HEK293 (cell line): ENCODE measurements at regions not wholly inside any gene's neighbourhood (a gene's known extent, or its start where the extent isn't known, plus 50 kb on each side); places are given as distances from the start of the nearest gene placed in this dataset.

Experiments used
- CTCF ChIA-PET: fragments of 350-600 bp; formaldehyde crosslinking; extraction: SDS; loops from one replicate; lab custom pipeline; 2021; ENCODE audit warnings: antibody characterized with exemption; lab: Yijun Ruan, JAX
- POLR2A ChIA-PET: fragments of 300-600 bp; formaldehyde crosslinking; extraction: SDS; loops from one replicate; lab custom pipeline; 2020; ENCODE audit warnings: antibody characterized with exemption, inconsistent platforms; lab: Yijun Ruan, JAX
- H3K27ac ChIP-seq: fragments of 200-500 bp; sonication (Bioruptor generic); 2 replicates; pipeline ENCODE4 v1.5.1; 2014; ENCODE audit warnings: low read depth, low read length, control low read depth, inconsistent platforms; ENCODE audit errors: extremely low read depth
- H3K36me3 ChIP-seq, 2 experiments: fragments of 200-500 bp in 1 of 2; sonication (Bioruptor generic) in 1 of 2; 1 replicate in 1 of 2; 2 replicates in 1 of 2; pipeline ENCODE4 v1.5.1; 2014 to 2017; ENCODE audit warnings: inconsistent platforms in 2 of 2, low read length in 2 of 2; ENCODE audit not compliant: control insufficient read depth in 2 of 2, insufficient read depth in 1 of 2
- H3K4me1 ChIP-seq: fragments of 200-500 bp; sonication (Bioruptor generic); 2 replicates; pipeline ENCODE4 v1.5.1; 2014; ENCODE audit warnings: mild to moderate bottlenecking, low read length, inconsistent platforms; ENCODE audit not compliant: control insufficient read depth, insufficient read depth
- H3K4me3 ChIP-seq: 2 replicates; pipeline ENCODE4 v1.5.1; 2011; ENCODE audit warnings: low read depth, mild to moderate bottlenecking, control low read depth, low read length, moderate library complexity
- H3K9me3 ChIP-seq: fragments of 200-500 bp; sonication (Bioruptor generic); 2 replicates; pipeline ENCODE4 v1.5.1; 2014; ENCODE audit warnings: low read depth, low read length, inconsistent platforms; ENCODE audit not compliant: control insufficient read depth, insufficient read depth
- GLI2 ChIP-seq: fragments of 450-650 bp; formaldehyde crosslinking; IDR thresholded peaks from 2 replicates; pipeline ENCODE4; 2017; ENCODE audit warnings: missing biosample characterization, missing genetic modification characterization, low read depth, borderline replicate concordance
- KLF7 ChIP-seq: fragments of 450-650 bp; formaldehyde crosslinking; IDR thresholded peaks from 2 replicates; pipeline ENCODE4 v1.5.1; 2016; ENCODE audit warnings: missing biosample characterization, missing genetic modification characterization, borderline replicate concordance
- SALL2 ChIP-seq: fragments of 450-650 bp; formaldehyde crosslinking; IDR thresholded peaks from 2 replicates; pipeline ENCODE4 v1.5.0; 2017; ENCODE audit warnings: missing biosample characterization, mild to moderate bottlenecking, missing genetic modification characterization, borderline replicate concordance
- SCRT1 ChIP-seq: fragments of 450-650 bp; formaldehyde crosslinking; IDR thresholded peaks from 2 replicates; pipeline ENCODE4 v1.5.1; 2016; ENCODE audit warnings: missing biosample characterization, missing genetic modification characterization, borderline replicate concordance
- TRIM28 ChIP-seq: IDR thresholded peaks from 2 replicates; pipeline ENCODE4 v1.6.1; 2011; ENCODE audit warnings: low read length, control low read depth, borderline replicate concordance
- ZBTB20 ChIP-seq: fragments of 450-650 bp; formaldehyde crosslinking; IDR thresholded peaks from 2 replicates; pipeline ENCODE4 v1.5.1; 2016; ENCODE audit warnings: missing biosample characterization, missing genetic modification characterization
- ZFP3 ChIP-seq: fragments of 450-650 bp; formaldehyde crosslinking; IDR thresholded peaks from 2 replicates; pipeline ENCODE4 v1.5.1; 2016; ENCODE audit warnings: low read depth, missing biosample characterization, missing genetic modification characterization
- ZNF248 ChIP-seq: fragments of 450-650 bp; formaldehyde crosslinking; IDR thresholded peaks from 2 replicates; pipeline ENCODE4 v1.5.1; 2017; ENCODE audit warnings: missing biosample characterization, missing genetic modification characterization
- ZNF37A ChIP-seq: fragments of 450-650 bp; IDR thresholded peaks from 2 replicates; pipeline ENCODE4 v1.5.1; 2018; ENCODE audit warnings: missing biosample characterization, missing genetic modification characterization
- ZNF521 ChIP-seq: fragments of 450-650 bp; formaldehyde crosslinking; IDR thresholded peaks from 2 replicates; pipeline ENCODE4 v1.5.1; 2017; ENCODE audit warnings: missing biosample characterization, mild to moderate bottlenecking, missing genetic modification characterization
- ZNF596 ChIP-seq: fragments of 450-650 bp; IDR thresholded peaks from 2 replicates; pipeline ENCODE4 v1.5.0; 2018; ENCODE audit warnings: missing biosample characterization, mild to moderate bottlenecking, missing genetic modification characterization, moderate library complexity
- ZNF623 ChIP-seq: fragments of 450-650 bp; formaldehyde crosslinking; IDR thresholded peaks from 2 replicates; pipeline ENCODE4 v1.5.1; 2016; ENCODE audit warnings: missing biosample characterization, missing genetic modification characterization
- ZNF629 ChIP-seq: fragments of 450-650 bp; formaldehyde crosslinking; IDR thresholded peaks from 2 replicates; pipeline ENCODE4 v1.5.1; 2017; ENCODE audit warnings: missing biosample characterization, missing genetic modification characterization
- ZNF654 ChIP-seq: fragments of 450-650 bp; formaldehyde crosslinking; IDR thresholded peaks from 2 replicates; pipeline ENCODE4 v1.5.1; 2016; ENCODE audit warnings: low read depth, missing biosample characterization, missing genetic modification characterization
- ZNF677 ChIP-seq: fragments of 450-650 bp; IDR thresholded peaks from 2 replicates; pipeline ENCODE4 v1.5.0; 2018; ENCODE audit warnings: missing biosample characterization, mild to moderate bottlenecking, missing genetic modification characterization, moderate library complexity
- TF ChIP-seq, protein P1 (sequence below): fragments of 450-650 bp; formaldehyde crosslinking; IDR thresholded peaks from 2 replicates; pipeline ENCODE4 v1.5.1; 2016; ENCODE audit warnings: missing biosample characterization, missing genetic modification characterization
- TF ChIP-seq, protein P2 (sequence below): fragments of 450-650 bp; formaldehyde crosslinking; IDR thresholded peaks from 2 replicates; pipeline ENCODE4 v1.5.1; 2017; ENCODE audit warnings: missing biosample characterization, missing genetic modification characterization
- TF ChIP-seq, protein P3 (sequence below): fragments of 450-650 bp; formaldehyde crosslinking; IDR thresholded peaks from 2 replicates; pipeline ENCODE4 v1.5.1; 2016; ENCODE audit warnings: missing biosample characterization, missing genetic modification characterization

DNA sequence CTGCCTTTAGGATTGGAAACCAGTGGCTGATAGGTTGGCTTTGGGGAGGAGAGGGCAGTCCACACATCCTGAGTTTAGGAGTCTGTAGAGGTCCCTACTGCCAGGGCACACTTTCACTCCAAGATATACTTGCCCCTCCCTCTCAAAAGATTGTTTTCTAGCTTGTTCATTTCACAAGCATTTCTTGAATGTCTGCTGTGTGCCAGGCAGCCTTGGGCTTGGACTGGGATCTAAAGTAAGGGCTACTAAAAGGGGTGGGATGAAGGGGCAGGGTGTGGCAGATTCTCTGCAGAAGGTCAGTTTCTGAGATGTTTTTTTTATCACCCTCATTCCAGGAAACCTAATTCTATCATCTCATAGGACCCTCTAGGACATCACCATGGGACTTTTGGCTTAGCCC is 272.4 kb downstream of the SKAP2 start:
- no peaks in the 10 kb centered on the region for H3K4me1 ChIP-seq
- CTCF ChIA-PET: interaction anchor here (0.8 to 1.3 kb wide), 3 partner anchors 54 to 222 kb away, joined by 3 to 4 read pairs (median 3); no protein-coding TSS in a partner anchor
- H3K27ac ChIP-seq: no peak overlapping the region
- TF ChIP-seq ZNF596: no peak
- no peaks in the 10 kb centered on the region for H3K9me3 ChIP-seq
- H3K4me3 ChIP-seq: no peak overlapping the region
- POLR2A ChIA-PET: no interaction called here
- no peaks in the 10 kb centered on the region for H3K36me3 ChIP-seq

DNA sequence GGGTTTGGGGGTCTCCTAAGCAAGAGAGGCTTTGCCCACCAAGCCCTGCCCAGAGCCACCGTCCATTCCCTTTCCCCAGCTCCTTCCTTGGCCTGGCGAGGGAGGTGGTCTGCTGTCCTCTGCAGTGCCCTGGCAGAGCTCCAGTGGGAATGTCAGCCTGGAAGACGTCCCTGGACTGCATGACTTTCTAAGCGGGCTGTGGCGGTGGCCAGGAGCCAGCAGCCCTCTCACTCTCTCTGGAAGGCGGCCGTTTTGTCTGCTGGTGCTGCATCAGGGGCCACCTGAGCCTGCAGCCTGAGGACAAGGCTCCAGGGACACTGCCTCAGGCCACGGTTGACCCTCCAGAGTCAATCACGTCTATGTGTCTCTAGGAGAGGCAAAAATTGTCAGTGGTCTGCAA is 271.0 kb downstream of the SKAP2 start:
- H3K4me1 ChIP-seq: no peaks in the 10 kb centered on the region
- TF ChIP-seq SALL2 (tag by site-specific recombination) (no peak), ZBTB20 (tag by site-specific recombination) (no peak), ZNF521 (tag by site-specific recombination) (no peak), ZNF623 (no peak), ZNF248 (tag by site-specific recombination) (no peak)
- TF ChIP-seq, protein P1, sequence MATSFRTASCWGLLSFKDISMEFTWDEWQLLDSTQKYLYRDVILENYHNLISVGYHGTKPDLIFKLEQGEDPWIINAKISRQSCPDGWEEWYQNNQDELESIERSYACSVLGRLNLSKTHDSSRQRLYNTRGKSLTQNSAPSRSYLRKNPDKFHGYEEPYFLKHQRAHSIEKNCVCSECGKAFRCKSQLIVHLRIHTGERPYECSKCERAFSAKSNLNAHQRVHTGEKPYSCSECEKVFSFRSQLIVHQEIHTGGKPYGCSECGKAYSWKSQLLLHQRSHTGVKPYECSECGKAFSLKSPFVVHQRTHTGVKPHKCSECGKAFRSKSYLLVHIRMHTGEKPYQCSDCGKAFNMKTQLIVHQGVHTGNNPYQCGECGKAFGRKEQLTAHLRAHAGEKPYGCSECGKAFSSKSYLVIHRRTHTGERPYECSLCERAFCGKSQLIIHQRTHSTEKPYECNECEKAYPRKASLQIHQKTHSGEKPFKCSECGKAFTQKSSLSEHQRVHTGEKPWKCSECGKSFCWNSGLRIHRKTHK (tag by site-specific recombination): no peak
- TF ChIP-seq, protein P2, sequence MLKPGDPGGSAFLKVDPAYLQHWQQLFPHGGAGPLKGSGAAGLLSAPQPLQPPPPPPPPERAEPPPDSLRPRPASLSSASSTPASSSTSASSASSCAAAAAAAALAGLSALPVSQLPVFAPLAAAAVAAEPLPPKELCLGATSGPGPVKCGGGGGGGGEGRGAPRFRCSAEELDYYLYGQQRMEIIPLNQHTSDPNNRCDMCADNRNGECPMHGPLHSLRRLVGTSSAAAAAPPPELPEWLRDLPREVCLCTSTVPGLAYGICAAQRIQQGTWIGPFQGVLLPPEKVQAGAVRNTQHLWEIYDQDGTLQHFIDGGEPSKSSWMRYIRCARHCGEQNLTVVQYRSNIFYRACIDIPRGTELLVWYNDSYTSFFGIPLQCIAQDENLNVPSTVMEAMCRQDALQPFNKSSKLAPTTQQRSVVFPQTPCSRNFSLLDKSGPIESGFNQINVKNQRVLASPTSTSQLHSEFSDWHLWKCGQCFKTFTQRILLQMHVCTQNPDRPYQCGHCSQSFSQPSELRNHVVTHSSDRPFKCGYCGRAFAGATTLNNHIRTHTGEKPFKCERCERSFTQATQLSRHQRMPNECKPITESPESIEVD (tag by site-specific recombination): no peak
- H3K36me3 ChIP-seq: no peaks in the 10 kb centered on the region
- CTCF ChIA-PET: interaction anchor here (1.2 kb wide), 1 partner anchor 699 kb away, joined by 3 read pairs; no protein-coding TSS in a partner anchor
- no peaks in the 10 kb centered on the region for H3K9me3 ChIP-seq
- POLR2A ChIA-PET: no interaction called here
- H3K27ac ChIP-seq: no peak overlapping the region
- no peak overlapping the region for H3K4me3 ChIP-seq

DNA sequence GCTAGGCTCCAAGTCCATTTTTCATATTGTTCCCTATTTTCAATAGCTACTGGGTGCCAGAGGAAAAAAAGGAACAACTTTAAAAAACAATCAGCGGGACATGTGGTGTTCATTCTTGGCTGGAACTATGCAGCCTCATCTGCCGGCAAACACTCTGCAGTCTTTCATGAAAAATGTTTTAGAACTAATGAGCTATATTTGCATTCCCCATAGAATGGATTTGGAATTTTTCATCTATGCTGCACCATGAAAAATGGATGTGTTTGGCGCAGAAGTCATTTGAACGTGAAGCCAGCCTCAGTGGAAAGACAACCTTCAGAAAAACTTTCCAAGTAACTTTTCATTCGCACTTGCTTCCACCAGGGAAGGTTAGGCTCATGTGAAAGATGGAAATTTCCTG is 270.5 kb downstream of the SKAP2 start:
- H3K27ac ChIP-seq: no peak overlapping the region
- ChIA-PET CTCF (interaction anchor here (1.2 kb wide), 1 partner anchor 699 kb away, joined by 3 read pairs; no protein-coding TSS in a partner anchor), POLR2A (no interaction called here)
- TF ChIP-seq GLI2 (tag by site-specific recombination): no peak
- H3K4me1 ChIP-seq: no peaks in the 10 kb centered on the region
- no peak overlapping the region for H3K4me3 ChIP-seq
- H3K9me3 ChIP-seq: no peaks in the 10 kb centered on the region
- H3K36me3 ChIP-seq: no peaks in the 10 kb centered on the region

DNA sequence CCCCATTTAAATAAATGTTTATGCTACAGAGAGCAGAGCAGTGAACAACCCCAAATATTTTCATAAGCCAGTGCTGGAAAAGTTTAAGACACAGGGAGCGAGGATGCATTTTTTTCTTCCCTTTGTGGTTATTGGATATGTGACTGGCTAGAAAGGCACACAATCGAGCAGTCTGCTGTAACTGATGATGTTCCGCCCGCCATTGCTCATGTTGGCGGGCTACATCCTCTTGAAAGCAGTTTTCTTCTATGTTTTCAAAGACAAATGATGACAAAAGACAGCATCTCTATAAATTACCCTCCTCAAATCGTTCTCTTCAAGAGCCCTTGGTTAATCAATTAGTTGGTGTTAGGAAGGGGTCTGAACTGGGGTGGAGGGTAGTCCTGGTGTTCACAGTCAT is 269.8 kb downstream of the SKAP2 start:
- CTCF ChIA-PET: interaction anchor here (0.6 to 1.2 kb wide), 4 partner anchors 41 to 700 kb away, joined by 3 read pairs; no protein-coding TSS in a partner anchor
- TF ChIP-seq ZFP3 (tag by site-specific recombination) (no peak), ZNF629 (no peak), TRIM28 (no peak), SCRT1 (no peak), ZNF37A (tag by site-specific recombination) (no peak), KLF7 (tag by site-specific recombination) (no peak), ZNF654 (tag by site-specific recombination) (no peak), ZNF677 (tag by site-specific recombination) (no peak)
- TF ChIP-seq, protein P3, sequence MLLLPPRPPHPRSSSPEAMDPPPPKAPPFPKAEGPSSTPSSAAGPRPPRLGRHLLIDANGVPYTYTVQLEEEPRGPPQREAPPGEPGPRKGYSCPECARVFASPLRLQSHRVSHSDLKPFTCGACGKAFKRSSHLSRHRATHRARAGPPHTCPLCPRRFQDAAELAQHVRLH (tag by site-specific recombination): no peak
- TF ChIP-seq, protein P2 (tag by site-specific recombination): no peak
- POLR2A ChIA-PET: no interaction called here
- H3K27ac ChIP-seq: no peak overlapping the region
- no peaks in the 10 kb centered on the region for H3K36me3 ChIP-seq
- no peaks in the 10 kb centered on the region for H3K4me1 ChIP-seq
- H3K9me3 ChIP-seq: no peaks in the 10 kb centered on the region
- no peak overlapping the region for H3K4me3 ChIP-seq
